Endothelial cell of umbilical vein (primary cell): ENCODE measurements at regions not wholly inside any gene's neighbourhood (a gene's known extent, or its start where the extent isn't known, plus 50 kb on each side); places are given as distances from the start of the nearest gene placed in this dataset.

Source experiments
- BruUV-seq: library from RNA; stranded (reverse); fragments of 400-500 nt; replicated peaks from 2 replicates; lab custom pipeline; 2021; lab: Mats Ljungman, UMichigan
- CTCF ChIA-PET: fragments of 300-600, 350-600 bp; sonication (Branson Sonifier 250); formaldehyde crosslinking; loops from one replicate; lab custom pipeline; 2021; ENCODE audit warnings: antibody characterized with exemption, inconsistent platforms; lab: Charles Lee
- POLR2A ChIA-PET: fragments of 300-600, 350-600 bp; sonication (Branson Sonifier 250); formaldehyde crosslinking; loops from one replicate; lab custom pipeline; 2021; ENCODE audit warnings: antibody characterized with exemption, inconsistent platforms; lab: Charles Lee
- DNase-seq: peaks from one replicate; pipeline ENCODE4 v3.0.0-alpha.2; 2011; ENCODE audit warnings: low read depth, low spot score
- FAIRE-seq: peaks from 2 replicates; lab custom pipeline; 2011; peaks lifted over from hg19 to GRCh38; lab: Jason Lieb, UNC
- H2AFZ ChIP-seq: 2 replicates; pipeline ENCODE4 v1.6.0; 2012; ENCODE audit warnings: low read depth, low read length, control low read depth, inconsistent platforms
- H3K27ac ChIP-seq: 2 replicates; pipeline ENCODE4 v1.5.1; 2011; ENCODE audit warnings: low read depth, mild to moderate bottlenecking, control low read depth, low read length, moderate library complexity; ENCODE audit not compliant: insufficient read depth
- H3K27me3 ChIP-seq, 2 experiments: 2 replicates each; pipeline versions ENCODE4 v1.6.0 to v1.6.1; 2011; ENCODE audit warnings: low read length in 2 of 2, mixed read lengths in 1 of 2; ENCODE audit not compliant: control insufficient read depth in 2 of 2, insufficient read depth in 2 of 2
- H3K36me3 ChIP-seq, 2 experiments: 2 replicates in 1 of 2; 3 replicates in 1 of 2; pipeline ENCODE4 v1.5.1; 2011; ENCODE audit warnings: low read length in 2 of 2, mild to moderate bottlenecking in 1 of 2, moderate library complexity in 1 of 2; ENCODE audit not compliant: control insufficient read depth in 2 of 2, insufficient read depth in 2 of 2; ENCODE audit errors: extremely low read depth in 1 of 2
- H3K4me1 ChIP-seq: 3 replicates; pipeline ENCODE4 v1.5.1; 2011; ENCODE audit warnings: mild to moderate bottlenecking, low read length; ENCODE audit not compliant: control insufficient read depth, insufficient read depth; ENCODE audit errors: extremely low read depth
- H3K4me2 ChIP-seq: 2 replicates; pipeline ENCODE4 v1.6.1; 2011; ENCODE audit warnings: low read length, control low read depth, mixed read lengths; ENCODE audit not compliant: insufficient read depth
- H3K4me3 ChIP-seq, 3 experiments: fragments of 200-600 bp in 1 of 3; sonication (generic), shearing (Covaris generic) in 1 of 3; replicated peaks in 1 of 3; 2 replicates each; pipeline ENCODE4 v1.5.1; 2011 to 2016; ENCODE audit warnings: control low read depth in 3 of 3, low read length in 3 of 3, mild to moderate bottlenecking in 2 of 3, inconsistent platforms in 1 of 3, low read depth in 1 of 3, moderate library complexity in 1 of 3; ENCODE audit not compliant: insufficient read depth in 1 of 3
- H3K79me2 ChIP-seq: 2 replicates; pipeline ENCODE4 v1.6.0; 2012; ENCODE audit warnings: low read length, inconsistent platforms; ENCODE audit not compliant: control insufficient read depth, insufficient read depth
- H3K9ac ChIP-seq: replicated peaks from 2 replicates; pipeline ENCODE3; 2011; ENCODE audit warnings: low read length, control low read depth; ENCODE audit not compliant: insufficient read depth; ENCODE audit errors: extremely low read depth
- H3K9me1 ChIP-seq: replicated peaks from 3 replicates; pipeline ENCODE4 v1.6.0; 2011; ENCODE audit warnings: mild to moderate bottlenecking, low read length; ENCODE audit not compliant: control insufficient read depth, insufficient read depth; ENCODE audit errors: extremely low read depth
- H3K9me3 ChIP-seq: replicated peaks from 2 replicates; pipeline ENCODE4 v1.5.1; 2012; ENCODE audit warnings: low read length, inconsistent platforms; ENCODE audit not compliant: control insufficient read depth, insufficient read depth
- H4K20me1 ChIP-seq: replicated peaks from 2 replicates; pipeline ENCODE3; 2011; ENCODE audit warnings: mild to moderate bottlenecking, low read length; ENCODE audit not compliant: control insufficient read depth, insufficient read depth; ENCODE audit errors: extremely low read depth
- EZH2 ChIP-seq: IDR thresholded peaks from 2 replicates; pipeline ENCODE4 v1.6.1; 2012; ENCODE audit warnings: borderline replicate concordance, low read depth, mild to moderate bottlenecking, moderate library complexity, low read length, inconsistent platforms; ENCODE audit not compliant: severe bottlenecking
- FOS ChIP-seq: IDR thresholded peaks from 2 replicates; pipeline ENCODE4 v1.6.1; 2011; ENCODE audit warnings: mild to moderate bottlenecking, low read length, moderate library complexity, borderline replicate concordance; ENCODE audit not compliant: insufficient read depth
- GATA2 ChIP-seq: IDR thresholded peaks from 2 replicates; pipeline ENCODE4 v1.7.0; 2011; ENCODE audit warnings: low read depth, mild to moderate bottlenecking, moderate library complexity, mixed read lengths, low read length; ENCODE audit not compliant: insufficient read length, insufficient read depth
- JUN ChIP-seq: IDR thresholded peaks from 2 replicates; pipeline ENCODE4 v1.6.1; 2011; ENCODE audit warnings: borderline replicate concordance, low read depth; ENCODE audit not compliant: insufficient read length, insufficient read depth
- MYC ChIP-seq: IDR thresholded peaks from one replicate; pipeline ENCODE4 v1.6.1; 2011; ENCODE audit warnings: mild to moderate bottlenecking, low read depth, low read length
- POLR2A ChIP-seq: IDR thresholded peaks from 2 replicates; pipeline ENCODE4 v1.6.1; 2012; ENCODE audit warnings: low read depth, mild to moderate bottlenecking, control low read depth, low read length
- POLR2AphosphoS5 ChIP-seq: IDR thresholded peaks from 2 replicates; pipeline ENCODE4 v1.6.1; 2012; ENCODE audit warnings: low read depth, mild to moderate bottlenecking, control low read depth, low read length, moderate library complexity; ENCODE audit not compliant: insufficient read depth
- dilution Hi-C: fragments of 300-500 bp; cut with MboI; formaldehyde crosslinking; loops from one replicate; pipeline ENCODE4 v1.15.0; 2019; ENCODE audit warnings: low sequenced_read_pairs; ENCODE audit not compliant: extremely low pct_ligation_motif_present
- intact Hi-C: fragments of 100-400 bp; cut with micrococcal nuclease; formaldehyde crosslinking; loops from one replicate; pipeline ENCODE4 v1.10.0; 2022
- TF ChIP-seq, protein P1 (sequence below): IDR thresholded peaks from 2 replicates; pipeline ENCODE4 v1.6.1; 2011; ENCODE audit not compliant: insufficient read depth, insufficient read length
- TF ChIP-seq, protein P2 (sequence below), 2 donors: IDR thresholded peaks; 1 replicate in 1 of 2; 2 replicates in 1 of 2; pipeline ENCODE4 v1.5.1; 2011; ENCODE audit warnings: low read length in 2 of 2, mild to moderate bottlenecking in 2 of 2, moderate library complexity in 2 of 2, control low read depth in 1 of 2, inconsistent platforms in 1 of 2, low read depth in 1 of 2; ENCODE audit not compliant: insufficient read depth in 1 of 2; ENCODE audit errors: extremely low read depth in 1 of 2

DNA sequence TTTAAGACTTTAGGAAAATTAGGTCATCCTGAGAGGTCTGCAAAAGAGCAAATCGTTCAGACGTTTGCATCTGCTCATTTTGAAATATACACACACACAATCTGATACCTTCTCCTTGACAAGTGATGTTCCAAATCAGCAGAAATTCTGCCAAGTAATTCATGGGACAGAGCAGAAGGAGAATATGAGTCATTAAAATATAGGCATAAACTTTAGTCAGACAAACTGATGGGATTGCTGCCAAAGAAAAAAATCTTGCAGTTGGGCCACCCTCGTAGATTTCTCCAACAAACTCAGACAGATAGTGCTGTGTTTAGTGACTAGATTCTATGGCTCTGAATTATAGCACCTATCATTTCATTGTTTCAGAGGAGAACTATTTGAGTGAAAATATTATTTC lies 336.3 kb downstream of the NYAP2 start:
- POLR2A ChIA-PET = no interaction called here
- no peaks in the 10 kb centered on the region for H3K36me3 ChIP-seq
- peak overlapping the region; percentile 34 for H3K27ac ChIP-seq
- H3K9ac ChIP-seq = no peak overlapping the region
- no TSS peak for BruUV-seq
- peaks cover 44% of the 10 kb centered on the region for H3K4me1 ChIP-seq
- DNase-seq (peak; percentile 89), FAIRE-seq (peak; percentile 93)
- peak overlapping the region; percentile 37 for H3K4me2 ChIP-seq
- no peaks in the 10 kb centered on the region for H3K27me3 ChIP-seq
- no peak overlapping the region for H3K4me3 ChIP-seq
- intact Hi-C loops (loop anchor here (5.0 to 10.0 kb wide), 4 partner anchors 701 to 1066 kb away; no protein-coding TSS in a partner anchor), dilution Hi-C loops (no loop called here)
- no peaks in the 10 kb centered on the region for H3K79me2 ChIP-seq
- CTCF ChIA-PET = no interaction called here
- TF ChIP-seq POLR2AphosphoS5 (peak; percentile 44), MYC (no peak), FOS (peak; percentile 81), EZH2 (no peak), GATA2 (peak; percentile 92), POLR2A (no peak), JUN (peak; percentile 74)
- TF ChIP-seq, protein P1, sequence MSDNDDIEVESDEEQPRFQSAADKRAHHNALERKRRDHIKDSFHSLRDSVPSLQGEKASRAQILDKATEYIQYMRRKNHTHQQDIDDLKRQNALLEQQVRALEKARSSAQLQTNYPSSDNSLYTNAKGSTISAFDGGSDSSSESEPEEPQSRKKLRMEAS = no peak
- TF ChIP-seq, protein P2, sequence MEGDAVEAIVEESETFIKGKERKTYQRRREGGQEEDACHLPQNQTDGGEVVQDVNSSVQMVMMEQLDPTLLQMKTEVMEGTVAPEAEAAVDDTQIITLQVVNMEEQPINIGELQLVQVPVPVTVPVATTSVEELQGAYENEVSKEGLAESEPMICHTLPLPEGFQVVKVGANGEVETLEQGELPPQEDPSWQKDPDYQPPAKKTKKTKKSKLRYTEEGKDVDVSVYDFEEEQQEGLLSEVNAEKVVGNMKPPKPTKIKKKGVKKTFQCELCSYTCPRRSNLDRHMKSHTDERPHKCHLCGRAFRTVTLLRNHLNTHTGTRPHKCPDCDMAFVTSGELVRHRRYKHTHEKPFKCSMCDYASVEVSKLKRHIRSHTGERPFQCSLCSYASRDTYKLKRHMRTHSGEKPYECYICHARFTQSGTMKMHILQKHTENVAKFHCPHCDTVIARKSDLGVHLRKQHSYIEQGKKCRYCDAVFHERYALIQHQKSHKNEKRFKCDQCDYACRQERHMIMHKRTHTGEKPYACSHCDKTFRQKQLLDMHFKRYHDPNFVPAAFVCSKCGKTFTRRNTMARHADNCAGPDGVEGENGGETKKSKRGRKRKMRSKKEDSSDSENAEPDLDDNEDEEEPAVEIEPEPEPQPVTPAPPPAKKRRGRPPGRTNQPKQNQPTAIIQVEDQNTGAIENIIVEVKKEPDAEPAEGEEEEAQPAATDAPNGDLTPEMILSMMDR (IDR thresholded peaks at IDR 0.05; ENCODE audit: extremely low read depth in 1 of 2, insufficient read depth in 1 of 2, low read depth in 1 of 2, low read length in 2 of 2) = no peak
- no peak overlapping the region for H2AFZ ChIP-seq
- no peaks in the 10 kb centered on the region for H3K9me3 ChIP-seq
- no peaks in the 10 kb centered on the region for H3K9me1 ChIP-seq
- no peaks in the 10 kb centered on the region for H4K20me1 ChIP-seq
